Amniotic epithelial cell (primary cell): ENCODE measurements at regions not wholly inside any gene's neighbourhood (a gene's known extent, or its start where the extent isn't known, plus 50 kb on each side); places are given as distances from the start of the nearest gene placed in this dataset.

Source experiments
- DNase-seq: peaks from one replicate; pipeline ENCODE4 v3.0.0-alpha.2; 2010; ENCODE audit warnings: low read depth

DNA sequence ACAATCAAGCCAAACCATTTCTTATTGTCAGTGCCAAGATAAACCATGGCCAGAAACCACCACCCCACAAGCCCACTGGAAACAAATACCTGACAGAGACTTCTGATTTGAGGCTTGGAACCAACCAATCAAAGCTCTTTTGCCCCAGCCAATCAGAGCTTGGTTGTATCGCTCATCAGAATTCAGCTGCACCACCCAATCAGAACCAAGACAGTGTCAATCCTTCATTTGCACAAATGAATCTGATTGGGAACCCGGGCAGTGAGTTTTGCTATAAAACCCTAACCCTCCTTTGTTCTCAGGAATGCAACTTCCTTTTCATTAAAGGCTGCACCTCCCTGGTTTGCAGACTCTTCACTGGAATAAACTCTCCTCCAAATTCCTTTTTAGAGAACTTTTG lies 87.4 kb downstream of the ELAPOR2 start:
- DNase-seq = no peak

DNA sequence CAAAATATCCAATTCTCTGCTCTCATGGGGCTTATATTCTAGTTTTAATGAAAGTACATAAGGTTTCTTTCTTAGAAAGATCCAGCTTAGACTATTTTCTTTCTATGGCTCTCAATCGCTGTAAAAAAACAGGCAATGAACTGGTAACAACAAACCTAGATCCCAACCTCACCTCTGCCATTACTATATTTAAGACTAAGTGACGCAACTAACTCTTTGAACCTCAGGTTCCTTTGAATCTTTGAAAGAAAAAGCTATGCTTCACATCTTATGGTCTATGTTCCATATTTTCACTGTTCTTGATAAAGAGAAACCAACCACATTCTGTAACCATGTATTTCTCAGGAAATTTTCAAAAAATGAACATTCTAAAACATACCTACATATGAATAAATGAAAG lies 88.5 kb downstream of the ELAPOR2 start:
- no peak for DNase-seq

DNA sequence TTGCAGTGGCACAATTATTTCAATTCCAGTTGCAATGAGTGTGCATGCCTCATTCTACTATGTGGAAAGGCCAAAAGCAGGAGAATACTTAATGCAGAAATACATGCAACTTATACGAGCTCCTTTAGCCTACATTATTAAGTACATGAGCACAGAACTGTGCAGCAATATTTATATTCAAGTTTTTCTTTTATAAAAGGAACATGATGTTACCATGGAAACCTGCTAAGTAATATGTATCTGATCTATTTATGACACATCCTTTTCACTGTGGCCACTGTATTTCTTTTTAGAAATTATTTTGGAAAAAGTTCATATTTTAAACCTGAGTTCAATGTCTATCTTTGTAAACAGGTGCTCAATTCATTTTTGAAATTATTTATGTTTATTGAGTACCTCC lies 88.9 kb downstream of the ELAPOR2 start:
- DNase-seq = no peak

DNA sequence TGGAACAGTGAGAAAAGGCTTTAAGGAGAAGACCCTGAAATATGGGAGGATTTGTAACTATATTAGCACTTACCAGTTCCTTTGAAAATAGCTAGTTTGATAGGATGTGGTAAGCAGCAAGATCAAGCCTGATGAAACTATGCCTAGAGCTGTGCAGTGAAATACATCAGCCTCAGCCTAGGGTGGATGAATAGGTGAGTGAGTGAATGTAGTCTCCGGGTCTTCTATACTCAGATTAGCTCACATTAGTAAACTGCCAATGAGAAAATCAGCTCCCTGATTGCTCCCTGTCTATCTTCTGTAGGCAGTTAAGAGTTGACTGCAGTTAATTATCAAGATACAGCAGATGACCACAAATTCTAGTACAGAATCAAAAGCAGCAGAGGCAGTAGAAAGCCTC lies 89.6 kb downstream of the ELAPOR2 start:
- DNase-seq = no peak

DNA sequence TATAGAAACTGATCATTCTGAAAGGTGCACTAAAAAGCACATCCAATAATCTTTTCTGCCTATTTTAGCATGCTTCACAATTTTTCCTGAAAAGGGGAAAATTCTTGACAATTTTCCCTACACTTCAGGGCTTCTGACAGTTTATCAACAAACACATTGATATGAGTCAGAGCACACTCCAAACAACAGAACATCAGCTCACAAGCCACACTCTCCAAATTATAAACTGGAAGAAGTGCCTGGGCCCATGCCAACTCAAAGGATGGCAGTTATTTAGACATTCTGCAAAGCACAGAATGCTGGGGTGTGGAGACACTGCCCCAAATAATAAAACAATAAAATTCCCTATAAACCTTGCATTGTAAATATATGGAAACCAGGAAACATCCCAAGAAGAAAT lies 90.8 kb downstream of the ELAPOR2 start:
- no peak for DNase-seq

DNA sequence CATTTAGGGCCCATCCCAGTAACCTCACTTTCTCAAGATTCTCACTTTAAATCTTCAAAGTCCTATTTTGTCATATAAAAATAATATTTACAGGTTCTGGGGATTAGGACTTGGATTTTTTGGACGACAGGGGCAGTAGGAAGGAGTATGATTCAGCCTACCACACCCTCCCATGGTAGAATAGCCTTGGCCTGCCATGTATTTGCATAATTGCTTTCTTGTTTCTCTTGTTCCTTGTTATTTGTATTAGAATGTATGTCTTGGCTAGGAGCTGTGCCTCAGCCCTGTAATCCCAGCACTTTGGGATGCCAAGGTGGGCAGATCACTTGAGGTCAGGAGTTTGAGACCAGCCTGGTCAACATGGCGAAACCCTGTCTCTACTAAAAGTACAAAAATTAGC lies 92.5 kb downstream of the ELAPOR2 start:
- DNase-seq = no peak

DNA sequence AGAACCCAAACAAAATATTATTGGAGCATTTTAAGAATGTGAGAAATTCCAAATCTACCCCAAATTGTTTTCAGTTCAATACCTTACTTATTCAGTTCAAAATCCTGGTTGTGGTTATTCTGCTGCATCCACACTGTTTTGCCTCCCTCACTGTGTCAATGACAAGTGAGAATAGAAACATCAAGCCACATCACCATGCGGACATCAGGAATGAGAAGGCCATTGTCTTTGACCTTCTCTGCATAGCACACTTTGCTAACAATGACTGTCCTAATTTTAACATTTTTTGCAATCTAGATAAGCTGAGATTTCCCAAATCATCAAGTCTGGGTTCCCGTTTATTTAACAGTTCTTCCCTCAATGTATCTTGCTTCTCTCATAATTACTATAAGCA lies 93.7 kb downstream of the ELAPOR2 start:
- no peak for DNase-seq

DNA sequence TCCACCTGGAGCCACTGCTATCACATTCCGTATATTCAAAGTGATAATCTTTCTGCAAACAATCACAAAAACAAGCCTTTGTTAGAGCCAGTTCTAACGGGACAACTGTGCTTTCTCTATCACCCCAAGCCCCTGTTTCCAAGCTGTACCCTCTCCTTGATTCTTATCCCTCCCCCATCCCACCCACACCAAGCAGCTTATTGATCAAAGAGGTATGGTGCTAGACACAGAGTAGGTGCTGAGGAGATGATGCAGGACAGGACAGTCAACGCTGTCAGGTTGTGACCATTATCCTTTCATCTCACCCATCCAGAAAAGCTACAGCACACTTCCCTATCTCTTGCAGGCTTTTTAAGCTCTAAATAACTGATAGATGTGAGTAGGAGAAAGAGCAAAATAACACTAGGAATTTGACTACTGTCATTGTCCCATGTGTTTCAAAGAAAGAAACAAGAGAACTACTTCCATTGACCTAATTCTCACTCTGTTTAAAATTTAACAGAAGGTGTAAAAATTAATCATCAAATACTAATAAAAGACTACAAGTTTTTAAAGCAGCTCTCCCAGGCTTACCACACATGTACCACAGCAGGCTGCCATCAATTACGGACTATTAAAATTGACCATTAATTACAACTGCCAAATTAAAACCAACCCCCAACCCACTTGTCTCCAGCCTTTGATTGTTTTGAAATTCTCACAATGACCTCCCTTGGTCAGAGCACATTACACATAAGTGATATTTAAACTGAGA lies 94.3 kb downstream of the ELAPOR2 start:
- DNase-seq = no peak

DNA sequence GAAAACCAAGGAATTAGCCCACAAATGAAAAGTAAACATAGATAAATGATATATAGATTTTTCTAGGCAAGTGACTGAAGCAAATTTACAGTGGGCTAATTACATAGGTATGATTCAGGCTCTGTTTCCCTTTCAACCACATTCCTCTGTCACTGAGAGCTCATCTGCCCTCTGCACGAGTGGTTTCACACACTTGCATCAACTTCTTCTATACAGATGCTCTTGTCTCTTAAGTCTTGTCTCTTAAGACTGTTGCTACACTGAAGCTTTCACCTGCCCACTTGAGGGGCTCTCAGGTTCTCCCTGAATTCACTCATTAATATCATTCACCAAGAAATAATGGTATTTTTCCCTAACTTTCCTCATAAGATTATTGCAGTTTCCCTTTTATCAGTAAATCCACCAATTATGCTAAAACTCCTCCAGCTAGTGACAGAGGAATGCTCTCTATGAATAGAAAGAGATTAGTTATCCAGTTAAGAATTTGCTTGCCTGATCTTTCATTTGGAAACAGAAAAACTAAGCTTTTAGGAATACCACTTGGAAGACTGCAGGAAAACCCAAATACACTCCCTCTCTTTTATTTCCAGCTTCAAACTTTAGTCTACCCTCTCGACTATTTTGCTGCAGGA lies 95.7 kb downstream of the ELAPOR2 start:
- no peak for DNase-seq

DNA sequence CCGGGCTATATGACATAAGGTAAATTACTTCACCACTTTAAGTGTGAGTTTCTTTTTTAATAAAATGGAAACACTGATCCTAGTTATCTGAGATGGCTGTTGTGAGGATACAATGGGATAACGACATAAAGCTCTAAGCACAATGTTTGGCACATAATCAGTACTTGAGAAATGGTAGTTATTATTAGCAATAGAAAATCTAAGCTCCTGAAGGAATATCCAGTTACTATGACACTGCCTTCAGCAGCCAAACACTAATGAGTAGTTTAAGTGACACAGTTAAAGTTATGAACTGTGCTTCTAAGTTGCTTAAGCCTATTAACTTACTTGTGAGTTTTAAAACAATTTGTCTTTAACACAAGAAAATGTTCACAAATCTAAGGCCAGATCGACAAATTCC lies 96.8 kb downstream of the ELAPOR2 start:
- no peak for DNase-seq

DNA sequence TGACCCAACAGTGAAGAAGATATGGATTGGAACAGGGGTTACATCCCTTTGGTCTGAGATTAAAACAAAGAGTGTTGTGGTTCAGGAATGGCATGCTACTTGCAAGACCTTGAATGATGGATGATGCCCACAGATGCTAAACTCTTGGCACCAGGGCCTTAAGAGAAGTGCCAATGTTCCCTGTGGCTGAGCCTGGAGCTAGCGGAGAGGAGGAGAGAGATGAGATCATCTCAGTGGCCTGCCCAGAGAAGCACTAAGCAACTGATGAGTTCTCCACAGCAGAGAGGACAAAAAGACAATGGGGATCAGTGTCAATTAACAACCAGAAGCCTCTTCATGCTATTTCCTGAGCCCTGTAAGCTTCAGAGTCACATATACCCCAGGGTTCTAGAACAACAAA lies 97.8 kb downstream of the ELAPOR2 start:
- peak; percentile 12 for DNase-seq

DNA sequence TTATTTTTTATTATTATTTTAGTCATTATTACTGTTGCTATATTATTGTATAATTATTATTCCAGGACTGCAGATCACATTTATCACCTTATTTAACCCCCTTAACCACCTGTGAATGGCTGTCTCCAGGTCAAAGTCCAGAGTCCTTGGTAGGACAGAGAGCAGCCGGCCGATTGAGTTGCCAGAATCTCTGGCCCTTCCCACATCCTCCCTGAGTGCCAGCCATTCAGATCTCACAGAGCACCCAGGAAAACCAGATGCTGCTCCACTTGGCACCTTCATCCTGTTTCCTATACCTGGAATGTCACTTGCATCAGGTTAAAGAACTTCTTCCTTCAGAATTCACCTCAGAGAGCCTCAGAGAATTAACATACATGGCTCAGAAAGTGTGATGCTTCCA lies 101.1 kb downstream of the ELAPOR2 start:
- DNase-seq = no peak

DNA sequence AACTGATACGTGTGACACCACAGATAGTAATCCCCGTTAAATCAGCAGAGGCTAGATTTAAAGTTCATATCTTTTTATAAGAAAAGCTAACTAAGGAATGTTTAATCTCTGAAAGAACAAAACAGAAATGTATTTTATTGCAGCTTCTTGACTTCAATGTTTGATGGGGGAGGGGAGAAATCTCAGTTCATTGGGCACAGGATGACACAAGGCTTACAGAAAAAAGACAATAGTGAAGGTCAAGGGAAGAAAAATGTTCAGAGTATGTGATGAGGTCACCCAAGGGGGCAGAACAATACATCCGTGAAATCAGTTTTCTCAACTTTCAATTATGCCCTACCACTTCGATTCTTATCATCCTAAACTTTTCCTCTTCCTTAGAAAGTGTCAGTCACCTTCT lies 102.9 kb downstream of the ELAPOR2 start:
- DNase-seq = no peak

DNA sequence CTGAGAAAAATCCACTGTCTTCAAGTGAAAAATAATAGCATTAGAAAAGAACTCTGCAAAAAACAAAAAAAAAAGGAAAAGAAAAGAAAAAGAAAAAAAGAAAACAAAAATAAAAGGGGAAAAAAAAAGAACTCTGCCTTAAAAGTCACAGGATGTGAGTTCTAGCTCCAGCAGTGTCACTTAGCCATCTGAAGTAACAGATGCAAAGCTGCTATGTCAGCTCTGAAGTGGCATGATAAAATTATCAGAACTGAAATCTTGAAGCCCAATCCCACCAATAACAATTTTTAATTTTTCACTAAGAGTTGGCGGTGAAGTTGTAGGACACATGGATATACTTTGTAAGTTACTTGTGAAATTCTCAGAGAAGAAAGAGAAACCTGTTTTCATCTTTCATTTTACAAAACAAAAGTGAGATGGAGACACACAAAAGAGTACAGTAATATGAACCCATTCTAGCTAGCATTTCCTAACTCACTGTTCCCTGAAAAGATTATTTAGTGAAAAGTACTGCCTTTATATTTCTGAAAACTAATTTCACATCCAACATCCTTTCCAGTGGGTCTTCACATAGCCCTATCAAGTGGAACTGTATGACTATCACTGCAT lies 103.5 kb downstream of the ELAPOR2 start:
- DNase-seq = no peak

DNA sequence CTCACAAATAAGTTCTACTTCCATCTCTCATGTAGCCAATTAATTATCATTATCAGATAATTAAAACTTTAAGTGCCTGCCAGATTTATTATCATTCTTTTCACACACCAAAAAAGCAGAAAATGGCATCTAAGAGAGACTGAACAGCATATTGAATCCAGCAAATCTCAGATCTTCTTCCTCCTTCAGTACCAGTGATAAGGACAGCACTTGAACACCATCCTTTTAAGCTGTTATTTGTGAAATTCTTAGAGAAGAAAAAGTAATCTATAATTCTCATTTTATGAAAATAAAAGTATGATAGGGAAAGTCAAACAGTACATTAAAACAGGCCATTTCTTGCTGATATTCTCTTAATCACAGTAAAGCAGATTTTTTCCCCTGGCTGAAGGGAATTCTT lies 104.5 kb downstream of the ELAPOR2 start:
- DNase-seq = no peak

DNA sequence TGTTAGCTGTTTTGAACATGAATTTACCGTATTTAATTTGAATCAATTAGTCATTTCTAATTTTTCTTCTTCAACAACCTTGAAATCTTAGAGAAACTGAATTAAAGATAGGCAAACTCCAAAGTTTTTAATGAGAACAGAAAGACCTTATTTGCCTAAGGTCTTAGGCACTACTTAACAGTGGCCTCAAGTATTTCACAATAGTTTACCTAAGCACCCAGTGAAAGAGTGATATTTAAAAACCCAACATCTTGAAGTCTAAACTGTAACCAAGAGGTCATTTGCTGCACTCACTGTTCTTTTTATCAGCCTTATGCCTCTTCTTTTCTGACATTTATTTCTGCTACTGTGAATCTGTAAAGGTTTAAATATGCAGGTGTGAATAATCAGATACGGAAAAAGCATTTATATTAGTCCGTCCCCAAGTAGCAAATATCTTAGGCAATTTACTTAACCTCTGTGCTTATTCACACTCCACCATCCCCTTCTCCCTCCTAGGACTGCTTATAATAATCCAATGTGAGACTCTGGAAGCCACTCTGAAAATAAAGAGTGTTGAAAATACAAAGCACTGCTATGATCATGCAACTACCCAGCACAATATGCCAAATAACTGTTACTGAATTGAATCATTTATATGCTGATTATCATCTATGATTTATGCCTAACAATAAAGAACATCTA lies 105.7 kb downstream of the ELAPOR2 start:
- DNase-seq = no peak

DNA sequence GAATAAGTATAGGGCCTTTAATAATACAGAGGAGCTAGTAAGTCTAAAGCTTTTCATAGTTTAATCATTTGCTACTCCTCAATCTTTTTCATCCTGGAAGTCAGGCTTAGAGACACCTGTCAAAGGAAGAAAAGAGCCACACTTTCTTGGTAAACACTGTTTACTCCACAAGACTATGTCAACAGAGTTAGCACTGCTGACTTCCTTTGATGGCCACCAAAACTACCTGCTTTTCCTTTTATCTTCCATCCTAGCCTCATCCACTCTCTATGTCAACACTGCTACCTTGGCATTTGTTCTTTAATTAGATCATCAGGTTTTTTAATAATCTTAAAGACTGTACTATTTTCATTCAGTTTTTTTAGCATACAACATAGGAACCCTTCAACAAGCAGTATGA lies 106.2 kb downstream of the ELAPOR2 start:
- no peak for DNase-seq

DNA sequence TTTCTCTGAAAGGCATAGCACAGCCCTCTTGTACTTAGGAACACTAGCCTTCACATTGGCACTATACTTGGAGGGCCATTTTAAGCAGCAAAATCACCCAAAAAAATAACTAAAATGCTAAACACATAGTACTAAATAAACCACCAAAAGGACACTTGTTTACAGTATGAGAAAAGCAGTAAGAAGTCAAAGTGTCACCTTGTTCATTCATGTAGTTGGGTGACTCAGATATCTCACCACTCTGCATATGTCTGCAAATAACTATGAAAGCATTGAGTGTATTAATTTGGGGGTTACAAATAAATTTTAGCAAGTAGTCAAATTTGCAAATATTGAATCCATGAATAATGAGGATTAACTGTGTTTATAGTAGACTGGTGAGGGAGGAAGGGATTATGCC lies 107.6 kb downstream of the ELAPOR2 start:
- no peak for DNase-seq

DNA sequence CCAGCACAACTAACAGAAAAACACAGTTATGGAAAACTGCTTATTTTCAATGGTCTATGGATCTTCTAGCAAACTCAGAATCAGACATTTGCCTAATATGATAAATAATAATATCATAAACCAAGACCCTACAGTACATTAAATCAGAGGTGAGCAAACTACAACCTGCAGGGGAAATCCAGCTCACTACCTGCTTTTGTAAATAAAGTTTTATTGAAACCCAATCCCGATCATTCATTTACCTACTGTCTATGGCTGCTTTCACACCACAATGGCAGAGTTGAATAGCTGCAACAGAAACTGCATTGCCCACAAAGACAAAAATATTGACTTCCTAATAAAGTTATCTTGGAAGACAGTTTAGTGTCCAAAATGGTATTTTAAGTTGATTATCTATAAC lies 108.5 kb downstream of the ELAPOR2 start:
- DNase-seq = no peak

DNA sequence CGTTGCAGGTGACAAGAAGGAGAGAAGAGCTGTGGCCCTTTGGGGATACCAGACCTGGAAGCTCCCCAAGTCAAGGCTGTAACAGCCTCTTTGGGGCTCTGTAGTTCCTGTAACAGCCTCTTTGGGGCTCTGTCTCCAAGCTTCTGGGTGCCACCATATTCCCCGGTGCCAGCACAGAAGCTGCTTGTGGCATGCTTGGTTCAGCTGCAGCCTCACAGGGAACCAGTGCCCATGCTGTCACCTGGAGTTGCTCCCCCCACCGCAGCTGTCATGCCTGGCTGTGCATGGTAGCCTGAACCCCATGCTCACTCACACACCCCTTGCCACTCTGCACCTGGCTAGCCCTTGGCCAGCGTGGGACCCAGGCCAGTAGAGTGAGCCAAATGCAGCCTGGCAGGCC lies 109.1 kb downstream of the ELAPOR2 start:
- DNase-seq = no peak

DNA sequence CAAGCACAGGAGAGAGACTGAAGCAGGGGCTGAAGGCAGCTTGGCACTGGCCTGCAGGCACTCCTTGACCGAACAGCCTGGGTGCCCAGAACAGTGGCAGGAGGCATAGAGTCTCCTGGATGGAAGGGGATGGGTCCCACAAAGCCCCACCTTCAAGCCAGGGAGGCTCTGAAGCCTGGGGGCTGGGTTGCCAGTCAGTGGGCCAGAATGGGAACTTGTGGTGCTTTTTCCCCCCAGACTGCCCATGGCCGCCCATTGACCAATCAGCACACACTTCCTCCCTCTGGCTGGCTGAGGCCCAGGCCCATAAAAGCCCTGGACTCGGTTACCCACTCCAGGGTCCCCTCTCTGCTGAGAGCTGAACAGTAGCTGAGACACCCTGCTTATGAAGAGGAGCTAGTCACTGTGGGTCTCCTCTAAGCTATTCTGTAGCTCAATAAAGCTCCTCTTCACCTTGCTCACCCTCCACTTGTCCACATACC lies 109.6 kb downstream of the ELAPOR2 start:
- no peak for DNase-seq

DNA sequence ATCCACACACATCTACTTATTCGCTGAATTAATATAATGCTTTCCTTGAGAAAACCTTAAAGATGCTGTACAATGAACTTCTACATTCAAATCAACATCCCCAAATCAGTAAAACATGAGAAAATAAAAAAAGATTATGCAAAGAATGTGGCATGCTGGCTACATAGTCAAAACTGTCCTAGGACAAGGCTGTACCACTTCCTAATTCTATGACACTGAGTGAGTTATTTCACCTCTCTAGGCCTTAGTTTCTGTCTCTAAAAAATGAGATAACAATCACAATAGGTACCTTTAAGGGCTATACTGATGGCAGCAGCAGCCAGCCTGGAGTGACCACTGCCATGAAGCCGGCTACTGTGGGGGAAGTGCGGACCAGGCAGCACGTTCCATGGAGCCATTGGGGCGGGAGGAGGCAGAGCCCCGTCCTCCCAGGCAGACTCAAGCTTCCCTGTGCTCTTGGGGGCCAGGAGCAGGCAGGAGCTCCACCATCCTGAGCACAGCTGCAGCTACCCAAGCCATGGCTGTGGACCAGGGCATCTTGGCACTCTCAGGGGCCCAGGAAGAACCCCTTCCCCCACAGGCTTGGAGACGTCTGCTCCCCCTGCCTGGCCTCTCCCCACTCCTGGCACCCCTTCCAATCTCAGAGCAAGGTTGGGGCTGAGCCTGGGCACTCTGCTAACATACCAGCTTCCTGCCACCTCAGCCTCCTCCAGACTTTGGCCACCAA lies 110.2 kb downstream of the ELAPOR2 start:
- no peak for DNase-seq
